GM21447 (cell line): ENCODE measurements at regions not wholly inside any gene's neighbourhood (a gene's known extent, or its start where the extent isn't known, plus 50 kb on each side); places are given as distances from the start of the nearest gene placed in this dataset.

Source experiments
- ATAC-seq: cut with Tn5 transposase; IDR thresholded peaks from one replicate; pipeline ENCODE4 v1.9.1; 2021; ENCODE audit not compliant: unreplicated experiment

GRCh38 chr20:11790046-11790445, 127.6 kb upstream of the BTBD3 start:
- ATAC-seq: no peak

- ATAC-seq: no peak
Observed at GRCh38 chr20:11791316-11791715, 126.4 kb upstream of the BTBD3 start.

- ATAC-seq: no peak
Observed at GRCh38 chr20:11791835-11792567, 125.7 kb upstream of the BTBD3 start.

GRCh38 chr20:11792568-11792953, 125.1 kb upstream of the BTBD3 start:
- ATAC-seq: no peak

- ATAC-seq: no peak
Observed at GRCh38 chr20:11794525-11794924, 123.2 kb upstream of the BTBD3 start.

- ATAC-seq: no peak
Observed at GRCh38 chr20:11795071-11795615, 122.5 kb upstream of the BTBD3 start.

- no peak for ATAC-seq
Observed at GRCh38 chr20:11796026-11796425, 121.7 kb upstream of the BTBD3 start.

GRCh38 chr20:11797156-11797555, 120.5 kb upstream of the BTBD3 start:
- no peak for ATAC-seq

GRCh38 chr20:11799281-11799684, 118.4 kb upstream of the BTBD3 start:
- no peak for ATAC-seq

GRCh38 chr20:11807054-11808048, 110.3 kb upstream of the BTBD3 start:
- no peak for ATAC-seq

- no peak for ATAC-seq
Observed at GRCh38 chr20:11808841-11809240, 108.9 kb upstream of the BTBD3 start.

- ATAC-seq: no peak
Observed at GRCh38 chr20:11810311-11811083, 107.2 kb upstream of the BTBD3 start.

GRCh38 chr20:11813106-11813890, 104.4 kb upstream of the BTBD3 start:
- no peak for ATAC-seq

GRCh38 chr20:11814267-11814666, 103.4 kb upstream of the BTBD3 start:
- ATAC-seq: no peak

GRCh38 chr20:11820838-11821237, 96.9 kb upstream of the BTBD3 start:
- ATAC-seq: no peak

GRCh38 chr20:11822540-11822794, 95.2 kb upstream of the BTBD3 start:
- ATAC-seq: no peak

GRCh38 chr20:11826334-11826733, 91.4 kb upstream of the BTBD3 start:
- ATAC-seq: no peak

GRCh38 chr20:11832397-11832796, 85.3 kb upstream of the BTBD3 start:
- no peak for ATAC-seq

GRCh38 chr20:11832851-11833250, 84.8 kb upstream of the BTBD3 start:
- no peak for ATAC-seq

GRCh38 chr20:11833825-11834224, 83.9 kb upstream of the BTBD3 start:
- ATAC-seq: no peak
